GM12875 (cell line): ENCODE measurements at regions not wholly inside any gene's neighbourhood (a gene's known extent, or its start where the extent isn't known, plus 50 kb on each side); places are given as distances from the start of the nearest gene placed in this dataset.

Source experiments
- H3K4me3 ChIP-seq: one replicate; pipeline ENCODE4 v1.5.1; 2011; ENCODE audit warnings: low read depth, low read length, control low read depth
- TF ChIP-seq, protein P1 (sequence below): IDR thresholded peaks from 2 replicates; pipeline ENCODE4 v1.5.1; 2011; ENCODE audit warnings: low read depth, mild to moderate bottlenecking, control low read depth, inconsistent platforms, low read length, moderate library complexity, borderline replicate concordance; ENCODE audit not compliant: insufficient read depth

DNA sequence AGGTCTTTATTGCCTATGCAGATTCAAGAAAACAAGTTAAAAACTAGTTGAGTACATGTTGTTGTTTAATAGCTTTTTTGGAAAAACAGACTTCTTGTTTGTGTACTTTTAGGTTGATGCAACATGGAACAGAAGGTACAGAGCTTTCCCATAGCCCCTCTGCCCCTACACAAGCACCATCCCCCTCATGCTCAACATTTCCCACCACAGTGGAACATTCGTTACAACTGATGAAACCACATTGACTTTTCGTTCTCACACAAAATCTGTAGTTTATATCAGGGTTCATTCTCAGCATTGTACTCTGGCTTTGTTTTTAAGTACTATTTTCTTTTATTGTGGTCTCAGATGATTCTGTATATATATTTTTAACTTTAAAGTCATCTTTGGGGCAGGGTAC, 1054.6 kb downstream of the NTRK3 start:
- no peak overlapping the region for H3K4me3 ChIP-seq
- TF ChIP-seq, protein P1, sequence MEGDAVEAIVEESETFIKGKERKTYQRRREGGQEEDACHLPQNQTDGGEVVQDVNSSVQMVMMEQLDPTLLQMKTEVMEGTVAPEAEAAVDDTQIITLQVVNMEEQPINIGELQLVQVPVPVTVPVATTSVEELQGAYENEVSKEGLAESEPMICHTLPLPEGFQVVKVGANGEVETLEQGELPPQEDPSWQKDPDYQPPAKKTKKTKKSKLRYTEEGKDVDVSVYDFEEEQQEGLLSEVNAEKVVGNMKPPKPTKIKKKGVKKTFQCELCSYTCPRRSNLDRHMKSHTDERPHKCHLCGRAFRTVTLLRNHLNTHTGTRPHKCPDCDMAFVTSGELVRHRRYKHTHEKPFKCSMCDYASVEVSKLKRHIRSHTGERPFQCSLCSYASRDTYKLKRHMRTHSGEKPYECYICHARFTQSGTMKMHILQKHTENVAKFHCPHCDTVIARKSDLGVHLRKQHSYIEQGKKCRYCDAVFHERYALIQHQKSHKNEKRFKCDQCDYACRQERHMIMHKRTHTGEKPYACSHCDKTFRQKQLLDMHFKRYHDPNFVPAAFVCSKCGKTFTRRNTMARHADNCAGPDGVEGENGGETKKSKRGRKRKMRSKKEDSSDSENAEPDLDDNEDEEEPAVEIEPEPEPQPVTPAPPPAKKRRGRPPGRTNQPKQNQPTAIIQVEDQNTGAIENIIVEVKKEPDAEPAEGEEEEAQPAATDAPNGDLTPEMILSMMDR, result no peak

DNA sequence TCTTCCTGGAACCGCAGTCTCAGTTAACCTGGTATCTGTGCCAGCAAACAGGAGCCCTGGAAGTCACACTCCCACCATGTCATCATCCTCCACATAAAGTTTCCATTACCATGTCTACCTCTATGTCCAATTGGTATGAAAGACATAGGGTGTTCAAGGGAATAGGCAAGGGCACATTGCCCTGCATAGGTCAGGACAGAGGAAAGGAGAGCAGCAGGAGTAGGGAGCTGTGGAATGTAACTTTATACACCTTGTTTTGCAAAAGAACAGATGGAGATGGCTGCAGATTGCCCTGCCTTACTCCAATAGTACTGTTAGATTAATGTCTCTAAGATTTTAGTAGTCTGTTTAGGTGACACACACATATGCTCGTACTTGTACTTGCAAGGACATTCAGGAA, 1056.4 kb downstream of the NTRK3 start:
- TF ChIP-seq, protein P1, result no peak
- H3K4me3 ChIP-seq, result no peak overlapping the region

DNA sequence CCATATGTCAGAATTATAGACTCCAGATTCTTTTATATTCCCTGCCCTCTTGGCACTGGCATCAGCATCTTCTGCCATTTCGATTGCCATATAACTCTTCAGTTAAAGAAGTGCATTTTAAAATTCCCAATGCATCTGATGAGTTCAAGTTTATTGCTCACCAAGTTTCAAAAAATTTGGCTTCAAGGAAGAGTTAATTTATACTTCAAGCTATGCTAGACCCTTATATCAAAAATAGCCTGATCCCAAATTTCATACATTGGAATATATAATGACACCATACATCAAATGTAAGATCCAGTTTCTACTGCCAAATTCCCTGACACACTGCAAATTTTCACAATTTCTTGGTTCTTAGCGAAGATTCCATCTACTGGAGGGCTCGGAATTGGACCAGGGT, 1058.6 kb downstream of the NTRK3 start:
- H3K4me3 ChIP-seq, result no peak overlapping the region
- TF ChIP-seq, protein P1, result no peak

DNA sequence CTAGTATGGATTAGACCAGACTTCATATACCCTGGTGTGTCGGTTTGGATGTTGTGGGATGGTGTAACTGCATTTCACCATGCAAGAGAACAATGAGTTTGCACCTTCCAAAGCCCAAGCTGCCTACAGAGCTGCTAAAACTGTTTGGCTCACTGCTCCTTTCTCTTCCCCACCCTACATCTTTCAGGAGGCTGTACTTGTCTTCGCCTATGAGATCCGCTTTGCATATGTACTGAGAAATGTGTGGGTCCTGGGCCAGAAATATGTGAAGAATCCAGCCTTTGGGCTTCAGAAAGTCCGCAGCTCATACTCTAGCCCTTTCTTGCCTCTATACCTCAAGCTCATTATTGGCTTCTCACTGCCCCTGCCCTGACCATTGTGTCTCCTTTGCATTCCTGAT, 1060.0 kb downstream of the NTRK3 start:
- no peak overlapping the region for H3K4me3 ChIP-seq
- TF ChIP-seq, protein P1, result no peak

DNA sequence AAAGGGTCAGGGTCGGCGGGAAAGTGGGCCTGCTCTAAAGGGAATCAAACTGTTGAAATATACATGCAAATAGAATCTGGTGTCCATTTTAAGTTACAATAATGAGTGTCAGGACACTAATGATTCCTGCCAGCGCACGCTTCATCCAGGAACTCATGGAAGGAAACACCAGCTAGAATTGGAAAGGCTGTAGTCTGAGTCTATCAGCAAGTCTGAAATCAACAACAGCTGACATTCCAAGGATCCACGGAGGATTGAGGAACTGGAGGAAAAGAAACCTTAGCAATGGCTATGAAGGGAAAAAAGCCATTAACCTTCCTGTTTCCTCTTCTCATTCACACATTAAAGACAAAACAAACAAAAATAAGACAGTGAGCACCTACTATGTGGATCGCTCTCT, 1063.1 kb downstream of the NTRK3 start:
- no peak overlapping the region for H3K4me3 ChIP-seq
- TF ChIP-seq, protein P1, result no peak

DNA sequence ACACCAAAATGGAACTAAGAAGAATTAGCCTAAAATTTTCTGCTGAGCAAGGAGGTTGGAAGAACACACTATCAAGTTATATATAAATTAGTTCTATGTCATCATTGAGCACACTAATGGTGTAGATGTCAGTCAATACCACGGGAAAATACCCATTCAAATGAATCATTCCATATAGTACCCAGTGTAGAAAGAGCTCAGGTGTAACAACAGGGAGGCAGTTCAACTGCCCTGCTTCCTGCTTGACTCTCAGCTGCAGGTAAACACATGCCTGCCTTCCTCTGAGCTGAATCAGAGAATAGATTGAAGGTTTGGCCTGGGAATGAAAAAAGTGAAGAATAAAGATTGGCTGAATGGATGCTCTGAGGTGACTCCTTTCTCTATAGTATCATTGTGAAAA, 1088.0 kb downstream of the AGBL1 start:
- TF ChIP-seq, protein P1, result no peak
- no peak overlapping the region for H3K4me3 ChIP-seq

DNA sequence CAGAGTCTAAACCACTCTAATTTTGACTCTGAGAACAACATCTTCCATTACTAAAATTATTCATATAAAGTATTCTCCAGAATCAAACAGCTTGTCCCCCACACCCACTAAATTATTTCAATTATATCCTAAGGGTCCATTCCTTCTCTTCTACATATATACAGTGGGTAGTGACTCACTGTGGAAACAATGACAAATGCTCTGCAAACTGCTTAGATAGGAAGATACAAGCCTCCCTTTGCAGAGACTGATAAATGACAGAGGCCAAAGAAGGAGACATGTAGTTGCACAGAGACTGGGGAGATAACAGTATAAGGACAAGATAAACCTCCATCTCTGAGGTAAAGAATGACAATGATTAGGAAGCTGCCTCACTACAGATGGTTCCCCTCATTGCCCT, 1087.4 kb downstream of the AGBL1 start:
- no peak overlapping the region for H3K4me3 ChIP-seq
- TF ChIP-seq, protein P1, result no peak
